WERI-Rb-1 (cell line): ENCODE measurements at regions not wholly inside any gene's neighbourhood (a gene's known extent, or its start where the extent isn't known, plus 50 kb on each side); places are given as distances from the start of the nearest gene placed in this dataset.

Source experiments
- DNase-seq: peaks from one replicate; pipeline ENCODE4 v3.0.0-alpha.2; 2020
- H3K27ac ChIP-seq: fragments of 250-450 bp; sonication (Bioruptor Pico); 2 replicates; pipeline ENCODE4 v1.5.1; 2020; ENCODE audit warnings: mild to moderate bottlenecking, moderate library complexity
- H3K27me3 ChIP-seq: fragments of 250-450 bp; sonication (Bioruptor Pico); 2 replicates; pipeline ENCODE4 v1.5.1; 2021; ENCODE audit warnings: mild to moderate bottlenecking, low read depth, moderate library complexity; ENCODE audit not compliant: insufficient read depth, severe bottlenecking
- H3K36me3 ChIP-seq: fragments of 250-450 bp; sonication (Bioruptor Pico); 2 replicates; pipeline ENCODE4 v1.5.1; 2020; ENCODE audit warnings: mild to moderate bottlenecking, moderate library complexity
- H3K4me3 ChIP-seq: 2 replicates; pipeline ENCODE4 v1.5.1; 2011; ENCODE audit warnings: low read depth, mild to moderate bottlenecking, control low read depth, low read length
- H3K9me3 ChIP-seq: fragments of 250-450 bp; sonication (Bioruptor Pico); 2 replicates; pipeline ENCODE4 v1.5.1; 2021; ENCODE audit warnings: mild to moderate bottlenecking, moderate library complexity; ENCODE audit not compliant: severe bottlenecking
- TF ChIP-seq, protein P1 (sequence below): IDR thresholded peaks from 2 replicates; pipeline ENCODE4 v1.5.1; 2011; ENCODE audit warnings: low read depth, mild to moderate bottlenecking, control low read depth, inconsistent platforms, low read length

DNA sequence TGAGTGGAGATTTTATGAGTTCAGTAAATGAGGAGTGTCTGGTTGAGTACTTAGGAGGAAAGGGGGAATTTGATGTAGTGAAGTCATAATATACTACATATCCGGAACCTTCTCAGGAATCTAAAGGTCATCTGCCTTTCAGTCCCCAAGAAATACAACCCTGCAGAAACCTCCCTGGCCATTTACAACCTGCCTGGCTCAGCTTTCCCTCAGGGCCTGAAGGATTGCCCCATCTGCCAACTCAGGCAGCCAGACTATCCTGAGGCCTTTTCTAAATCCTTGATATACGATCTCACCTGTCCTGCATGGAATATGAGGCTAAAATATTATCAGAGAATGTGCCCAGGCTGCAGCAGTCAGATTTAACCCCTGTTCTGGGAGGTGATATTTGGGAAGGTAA, 165.4 kb upstream of the SPOPL start:
- H3K27ac ChIP-seq: no peak overlapping the region
- TF ChIP-seq, protein P1, sequence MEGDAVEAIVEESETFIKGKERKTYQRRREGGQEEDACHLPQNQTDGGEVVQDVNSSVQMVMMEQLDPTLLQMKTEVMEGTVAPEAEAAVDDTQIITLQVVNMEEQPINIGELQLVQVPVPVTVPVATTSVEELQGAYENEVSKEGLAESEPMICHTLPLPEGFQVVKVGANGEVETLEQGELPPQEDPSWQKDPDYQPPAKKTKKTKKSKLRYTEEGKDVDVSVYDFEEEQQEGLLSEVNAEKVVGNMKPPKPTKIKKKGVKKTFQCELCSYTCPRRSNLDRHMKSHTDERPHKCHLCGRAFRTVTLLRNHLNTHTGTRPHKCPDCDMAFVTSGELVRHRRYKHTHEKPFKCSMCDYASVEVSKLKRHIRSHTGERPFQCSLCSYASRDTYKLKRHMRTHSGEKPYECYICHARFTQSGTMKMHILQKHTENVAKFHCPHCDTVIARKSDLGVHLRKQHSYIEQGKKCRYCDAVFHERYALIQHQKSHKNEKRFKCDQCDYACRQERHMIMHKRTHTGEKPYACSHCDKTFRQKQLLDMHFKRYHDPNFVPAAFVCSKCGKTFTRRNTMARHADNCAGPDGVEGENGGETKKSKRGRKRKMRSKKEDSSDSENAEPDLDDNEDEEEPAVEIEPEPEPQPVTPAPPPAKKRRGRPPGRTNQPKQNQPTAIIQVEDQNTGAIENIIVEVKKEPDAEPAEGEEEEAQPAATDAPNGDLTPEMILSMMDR: no peak
- no peaks in the 10 kb centered on the region for H3K27me3 ChIP-seq
- H3K4me3 ChIP-seq: no peak overlapping the region
- no peaks in the 10 kb centered on the region for H3K36me3 ChIP-seq
- H3K9me3 ChIP-seq: no peaks in the 10 kb centered on the region
- no peak for DNase-seq

DNA sequence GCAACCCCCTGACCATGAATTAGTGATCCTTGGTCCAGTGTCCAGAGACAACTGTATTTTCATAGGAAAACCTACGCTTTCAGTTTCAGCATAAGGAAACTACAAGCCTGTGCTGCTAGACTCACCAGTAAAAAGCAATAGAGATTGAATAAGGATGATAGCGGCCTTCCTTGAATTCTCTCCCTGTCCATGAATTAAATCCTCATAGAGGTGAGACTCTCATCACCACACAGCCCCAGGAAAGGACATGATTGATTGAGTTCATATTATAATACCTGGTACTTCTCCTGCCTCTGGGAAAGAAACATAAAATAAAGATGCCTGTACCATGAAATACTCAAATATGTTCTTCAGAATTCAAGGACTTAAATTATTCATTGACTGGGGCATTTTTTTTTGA, 146.3 kb upstream of the SPOPL start:
- no peak overlapping the region for H3K4me3 ChIP-seq
- DNase-seq: no peak
- no peak overlapping the region for H3K27ac ChIP-seq
- H3K9me3 ChIP-seq: no peaks in the 10 kb centered on the region
- H3K27me3 ChIP-seq: no peaks in the 10 kb centered on the region
- H3K36me3 ChIP-seq: no peaks in the 10 kb centered on the region
- TF ChIP-seq, protein P1: no peak

DNA sequence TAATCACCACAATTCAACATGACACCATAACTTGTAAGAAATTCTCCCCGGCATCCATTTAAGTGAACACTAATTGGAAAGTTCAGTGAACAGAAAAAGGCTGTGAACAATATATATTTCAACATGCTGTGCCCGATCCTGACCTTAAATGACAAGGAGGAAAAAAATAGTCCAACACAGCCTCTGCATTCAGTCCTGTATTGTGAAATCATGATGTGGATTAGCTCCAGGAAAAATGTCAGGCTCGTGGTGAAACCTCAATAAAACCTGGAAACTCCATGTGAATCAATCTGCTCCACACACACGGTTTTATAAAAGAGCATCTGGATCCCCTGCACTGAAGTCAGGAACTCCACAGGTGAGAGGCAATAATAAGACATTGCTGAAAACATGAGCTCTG, 145.4 kb upstream of the SPOPL start:
- no peak overlapping the region for H3K27ac ChIP-seq
- DNase-seq: no peak
- TF ChIP-seq, protein P1: no peak
- no peaks in the 10 kb centered on the region for H3K9me3 ChIP-seq
- no peaks in the 10 kb centered on the region for H3K36me3 ChIP-seq
- no peaks in the 10 kb centered on the region for H3K27me3 ChIP-seq
- H3K4me3 ChIP-seq: no peak overlapping the region

DNA sequence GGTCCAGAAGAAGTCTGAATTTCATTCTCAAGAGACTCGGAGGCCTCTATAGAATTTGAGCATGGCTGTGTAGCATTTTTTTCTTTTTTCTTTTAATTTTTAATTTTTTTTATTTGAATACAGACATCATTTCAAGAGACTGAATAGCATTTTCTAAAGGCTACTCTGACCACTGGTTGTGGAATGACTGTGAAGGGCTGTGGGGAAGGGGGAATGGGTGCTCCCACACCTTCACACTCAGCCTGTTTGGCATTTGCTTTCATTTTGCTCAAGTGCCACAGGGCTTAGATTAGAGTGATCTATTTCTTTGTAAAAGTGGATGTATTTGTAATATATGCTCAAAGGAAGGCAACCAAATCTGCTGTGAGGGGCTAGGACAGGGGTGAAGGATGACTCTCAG, 142.0 kb upstream of the SPOPL start:
- no peak overlapping the region for H3K4me3 ChIP-seq
- no peak for DNase-seq

DNA sequence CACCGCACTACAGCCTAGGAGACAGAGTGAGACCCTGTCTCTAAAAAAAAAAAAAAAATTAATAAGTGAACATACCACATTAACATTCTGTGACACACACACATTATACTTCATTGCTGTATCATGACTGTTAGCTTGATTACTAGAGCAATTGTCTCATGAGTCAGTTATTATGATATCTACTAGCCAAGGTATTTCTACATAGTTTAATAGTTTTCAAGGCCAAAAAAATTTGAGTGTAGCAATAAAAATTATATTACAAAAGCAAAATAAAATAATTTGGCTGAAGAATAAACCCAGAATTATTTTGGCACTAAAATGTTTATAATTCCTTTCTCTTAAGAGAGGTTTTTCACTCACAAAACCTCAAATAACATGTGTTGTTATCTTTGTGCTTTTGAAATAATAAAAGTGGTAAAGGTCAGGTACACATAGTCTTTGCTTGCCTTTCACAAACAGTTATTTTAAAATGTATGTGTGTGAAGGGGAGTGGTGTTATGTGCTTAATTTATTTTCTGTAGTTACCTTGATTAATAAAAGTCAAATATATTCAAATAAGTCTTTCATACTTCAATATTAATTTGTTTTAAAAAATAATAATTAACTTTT, 136.9 kb upstream of the SPOPL start:
- TF ChIP-seq, protein P1: no peak
- Histone ChIP-seq H3K36me3 (no peaks in the 10 kb centered on the region), H3K27me3 (no peaks in the 10 kb centered on the region), H3K9me3 (no peaks in the 10 kb centered on the region), H3K4me3 (no peak overlapping the region), H3K27ac (no peak overlapping the region)
- DNase-seq: no peak

More for the DNA sequence above, 142.0 kb upstream of the SPOPL start:
- TF ChIP-seq, protein P1: no peak
- Histone ChIP-seq H3K36me3 (no peaks in the 10 kb centered on the region), H3K27ac (no peak overlapping the region), H3K9me3 (no peaks in the 10 kb centered on the region), H3K27me3 (no peaks in the 10 kb centered on the region)

DNA sequence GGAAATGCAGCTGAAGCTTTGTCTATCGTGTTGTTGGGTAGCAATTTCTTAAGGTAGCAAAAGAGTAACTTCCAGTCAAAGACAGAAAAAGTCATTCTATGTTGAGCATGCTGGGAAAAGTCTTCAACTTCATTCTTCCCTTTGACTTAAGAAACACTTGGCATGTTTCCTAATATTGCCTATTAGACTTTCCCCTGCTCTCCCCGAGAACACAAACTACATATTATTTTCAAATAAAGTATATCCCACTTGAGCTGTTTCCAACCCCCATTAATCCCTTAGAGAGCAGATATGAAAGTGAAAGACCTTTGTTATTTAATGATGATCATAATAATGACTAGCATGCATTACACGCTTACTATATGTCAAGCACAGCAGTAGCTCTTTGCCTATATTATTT, 136.0 kb upstream of the SPOPL start:
- Histone ChIP-seq H3K4me3 (no peak overlapping the region), H3K27ac (no peak overlapping the region), H3K36me3 (no peaks in the 10 kb centered on the region), H3K27me3 (no peaks in the 10 kb centered on the region), H3K9me3 (no peaks in the 10 kb centered on the region)
- DNase-seq: no peak
- TF ChIP-seq, protein P1: no peak
